GM12873 (cell line): ENCODE measurements at regions not wholly inside any gene's neighbourhood (a gene's known extent, or its start where the extent isn't known, plus 50 kb on each side); places are given as distances from the start of the nearest gene placed in this dataset.

Experiments used
- TF ChIP-seq, protein P1 (sequence below): IDR thresholded peaks from 2 replicates; pipeline ENCODE4 v1.5.1; 2012; ENCODE audit warnings: low read depth, mild to moderate bottlenecking, moderate library complexity, low read length, control low read depth; ENCODE audit not compliant: insufficient read depth; ENCODE audit errors: missing control alignments

DNA sequence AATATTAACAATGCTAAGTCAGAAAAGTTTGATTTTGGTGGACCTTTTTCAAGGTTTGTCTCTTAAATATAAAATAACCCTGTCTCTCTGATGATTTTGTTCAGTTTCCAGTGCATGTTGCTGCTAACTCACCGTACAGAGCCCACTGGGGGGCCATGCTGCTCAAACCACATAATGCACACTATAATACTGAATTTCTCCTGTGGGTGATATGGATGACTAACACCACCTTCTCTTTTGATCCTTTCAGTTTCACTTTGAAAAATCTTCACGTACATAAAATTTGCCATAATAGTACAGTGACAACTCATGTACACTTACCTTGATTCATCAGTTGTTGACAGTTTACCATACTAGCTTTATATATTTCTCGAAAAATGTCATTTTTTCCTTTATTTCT, 506.6 kb upstream of the MAN1A1 start:
- TF ChIP-seq, protein P1, sequence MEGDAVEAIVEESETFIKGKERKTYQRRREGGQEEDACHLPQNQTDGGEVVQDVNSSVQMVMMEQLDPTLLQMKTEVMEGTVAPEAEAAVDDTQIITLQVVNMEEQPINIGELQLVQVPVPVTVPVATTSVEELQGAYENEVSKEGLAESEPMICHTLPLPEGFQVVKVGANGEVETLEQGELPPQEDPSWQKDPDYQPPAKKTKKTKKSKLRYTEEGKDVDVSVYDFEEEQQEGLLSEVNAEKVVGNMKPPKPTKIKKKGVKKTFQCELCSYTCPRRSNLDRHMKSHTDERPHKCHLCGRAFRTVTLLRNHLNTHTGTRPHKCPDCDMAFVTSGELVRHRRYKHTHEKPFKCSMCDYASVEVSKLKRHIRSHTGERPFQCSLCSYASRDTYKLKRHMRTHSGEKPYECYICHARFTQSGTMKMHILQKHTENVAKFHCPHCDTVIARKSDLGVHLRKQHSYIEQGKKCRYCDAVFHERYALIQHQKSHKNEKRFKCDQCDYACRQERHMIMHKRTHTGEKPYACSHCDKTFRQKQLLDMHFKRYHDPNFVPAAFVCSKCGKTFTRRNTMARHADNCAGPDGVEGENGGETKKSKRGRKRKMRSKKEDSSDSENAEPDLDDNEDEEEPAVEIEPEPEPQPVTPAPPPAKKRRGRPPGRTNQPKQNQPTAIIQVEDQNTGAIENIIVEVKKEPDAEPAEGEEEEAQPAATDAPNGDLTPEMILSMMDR = no peak

DNA sequence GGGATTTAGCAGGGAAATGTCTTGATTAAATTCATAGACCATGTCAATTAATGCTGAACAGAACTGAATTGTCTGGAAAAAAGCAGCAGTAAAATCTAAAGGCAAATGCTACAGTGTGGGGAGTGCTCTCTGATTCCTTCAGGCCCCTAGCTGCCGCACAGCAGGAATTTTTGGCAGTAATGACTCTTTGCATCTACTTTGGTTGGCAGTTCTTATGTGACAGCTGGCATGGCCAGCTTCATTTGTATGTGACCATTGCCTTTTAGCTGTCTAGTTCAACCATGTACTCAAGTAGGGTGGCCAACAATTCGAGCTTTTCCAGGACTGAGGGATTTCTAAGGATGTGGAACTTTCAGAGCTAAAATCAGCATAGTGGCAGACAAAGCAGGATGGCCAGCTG, 499.1 kb upstream of the MAN1A1 start:
- TF ChIP-seq, protein P1 = no peak

DNA sequence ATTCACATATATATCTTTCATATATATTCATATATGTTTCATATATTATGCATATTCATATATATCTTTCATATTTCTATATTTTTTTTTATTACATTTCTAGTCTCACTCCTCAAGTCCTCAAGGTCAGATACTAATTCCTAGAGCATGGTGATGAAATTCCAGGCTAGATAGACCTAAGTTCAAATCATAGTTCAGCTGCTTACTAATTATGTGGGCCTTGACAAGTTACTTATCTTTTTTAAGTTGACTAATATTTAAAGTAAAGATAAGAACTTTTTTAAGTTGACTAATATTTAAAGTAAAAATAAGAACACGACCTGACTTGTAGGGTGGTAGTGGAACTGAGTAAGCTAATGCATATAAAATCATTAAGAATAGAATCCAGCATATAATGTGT, 495.6 kb upstream of the MAN1A1 start:
- TF ChIP-seq, protein P1 = no peak

DNA sequence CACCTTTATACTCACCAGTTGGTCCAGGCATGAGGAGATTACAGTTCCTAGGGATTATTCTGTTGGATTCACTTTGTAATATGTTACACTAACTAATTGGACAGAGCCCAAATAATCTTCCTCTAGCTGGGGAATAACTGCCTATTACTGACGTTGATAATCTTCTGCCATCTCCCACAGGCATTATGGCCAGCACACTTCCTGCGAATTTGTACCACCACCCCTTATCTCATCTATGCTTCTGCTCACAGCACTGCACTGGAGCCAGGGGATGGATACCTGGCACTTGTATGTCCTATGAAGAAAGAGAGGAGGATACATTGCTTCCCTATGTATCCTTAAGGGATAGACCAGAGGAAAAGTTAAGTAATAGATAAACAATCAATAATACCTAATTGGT, 494.8 kb upstream of the MAN1A1 start:
- TF ChIP-seq, protein P1 = no peak

DNA sequence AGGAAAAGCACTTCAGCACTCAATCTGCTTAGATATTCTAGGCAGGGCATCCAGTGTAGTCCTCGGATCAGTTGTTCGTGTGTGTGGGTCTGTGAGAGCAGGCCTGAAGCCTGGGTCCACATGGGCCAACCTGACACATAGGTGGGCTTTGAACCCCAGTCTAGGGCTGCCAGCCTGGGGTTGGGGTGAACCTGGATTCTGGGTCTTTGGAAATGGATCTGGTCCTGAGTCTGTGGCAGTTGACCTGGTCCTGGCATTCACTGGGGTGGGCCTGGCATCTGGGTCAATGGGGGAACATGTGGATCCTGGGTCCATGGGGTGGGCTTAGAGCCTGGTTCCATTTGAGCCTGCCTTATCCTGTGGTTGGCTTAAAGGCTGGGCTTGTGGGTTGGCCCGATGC, 492.6 kb upstream of the MAN1A1 start:
- TF ChIP-seq, protein P1 = no peak

DNA sequence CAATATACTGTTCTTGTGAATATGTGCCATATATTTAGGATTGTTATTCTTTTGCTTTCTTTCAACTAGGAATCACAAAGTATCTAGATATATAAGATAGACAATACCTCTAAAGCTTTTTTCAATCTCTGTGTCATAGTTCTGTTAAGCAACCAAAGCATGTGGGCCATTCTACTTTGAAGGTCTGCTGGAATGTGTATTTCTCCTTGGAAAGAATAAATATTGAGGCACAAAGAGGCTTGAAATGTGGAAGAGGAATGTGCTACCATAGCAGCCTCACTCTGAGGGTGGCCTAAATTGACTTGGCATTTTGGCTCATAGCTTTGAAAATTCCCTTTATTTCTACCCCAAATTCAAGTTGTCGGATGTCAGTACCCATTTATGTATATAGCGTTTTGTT, 488.5 kb upstream of the MAN1A1 start:
- TF ChIP-seq, protein P1 = no peak

DNA sequence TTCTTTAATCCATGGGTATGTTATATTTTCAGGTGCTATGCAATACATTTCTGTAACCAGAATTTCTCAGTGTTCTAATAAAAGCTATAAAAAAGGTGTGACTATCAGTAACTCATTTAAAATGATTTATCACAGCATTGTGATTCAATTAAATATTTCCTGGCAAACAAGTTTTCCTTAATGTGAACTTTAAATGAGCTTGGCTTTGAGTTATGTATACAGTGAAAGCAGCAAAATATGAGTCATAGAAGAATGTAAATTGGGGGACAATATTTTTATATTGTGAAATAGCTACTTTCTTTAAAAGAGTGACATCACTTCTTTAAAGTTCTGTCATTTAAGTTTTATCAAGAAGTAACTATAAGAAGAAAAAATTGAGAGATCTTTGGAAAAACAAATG, 484.9 kb upstream of the MAN1A1 start:
- TF ChIP-seq, protein P1 = no peak

DNA sequence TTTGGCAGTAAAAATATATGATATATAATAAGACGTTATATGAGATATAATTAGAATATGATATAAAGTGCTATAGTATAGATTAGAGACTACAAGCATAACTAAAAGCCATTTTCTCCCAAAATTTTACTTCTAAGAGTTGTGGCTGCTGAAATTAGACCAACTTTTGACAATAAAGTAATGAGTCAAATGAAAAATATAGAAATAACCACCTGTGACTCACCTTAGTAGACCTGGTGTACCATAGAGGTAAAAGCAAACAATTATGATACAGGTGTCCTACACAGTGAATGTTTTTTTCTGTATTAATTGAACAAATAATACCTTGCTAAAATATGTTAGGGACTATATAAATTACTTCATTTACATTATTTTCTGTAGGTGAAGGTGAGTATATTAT, 482.9 kb upstream of the MAN1A1 start:
- TF ChIP-seq, protein P1 = no peak
